Aorta (tissue), 5 donors: ENCODE measurements at regions not wholly inside any gene's neighbourhood (a gene's known extent, or its start where the extent isn't known, plus 50 kb on each side); places are given as distances from the start of the nearest gene placed in this dataset.

Experiments
- ATAC-seq: fragments of 200-7000 bp; cut with Tn5 transposase; one replicate; pipeline ENCODE4 v1.9.1; 2022; ENCODE audit warnings: moderate library complexity; ENCODE audit not compliant: low FRiP score
- DNase-seq, 2 donors: peaks; one replicate each; pipeline ENCODE4 v3.0.0-alpha.2; 2020
- H3K27ac ChIP-seq, 2 donors: one replicate each; pipeline ENCODE4 v1.5.1; 2013; ENCODE audit warnings: low read length in 2 of 2, mild to moderate bottlenecking in 2 of 2, moderate library complexity in 2 of 2, control low read depth in 1 of 2, inconsistent platforms in 1 of 2, low read depth in 1 of 2
- H3K27me3 ChIP-seq, 2 donors: one replicate each; pipeline ENCODE4 v1.6.1; 2013; ENCODE audit warnings: control low read depth in 1 of 2, low read length in 1 of 2, mild to moderate bottlenecking in 1 of 2, moderate library complexity in 1 of 2; ENCODE audit not compliant: insufficient read depth in 2 of 2, control insufficient read depth in 1 of 2
- H3K36me3 ChIP-seq, 2 donors: one replicate each; pipeline ENCODE4 v1.6.1; 2013; ENCODE audit warnings: control low read depth in 1 of 2, low read length in 1 of 2, mild to moderate bottlenecking in 1 of 2; ENCODE audit not compliant: insufficient read depth in 2 of 2, control insufficient read depth in 1 of 2
- H3K4me1 ChIP-seq, 2 donors: one replicate each; pipeline ENCODE4 v1.6.1; 2013; ENCODE audit warnings: low read length in 2 of 2, control low read depth in 1 of 2, mild to moderate bottlenecking in 1 of 2, moderate library complexity in 1 of 2; ENCODE audit not compliant: insufficient read depth in 2 of 2, control insufficient read depth in 1 of 2
- H3K4me3 ChIP-seq, 2 donors: one replicate each; pipeline ENCODE4 v1.5.1; 2013; ENCODE audit warnings: low read length in 2 of 2, control low read depth in 1 of 2, mild to moderate bottlenecking in 1 of 2
- H3K9me3 ChIP-seq: one replicate; pipeline ENCODE4 v1.6.1; 2013; ENCODE audit warnings: mild to moderate bottlenecking, low read length; ENCODE audit not compliant: control insufficient read depth
- WGBS, 2 donors: extraction: QIAGEN DNeasy Blood & Tissue Kit; methylation state at CpG; one replicate each; pipeline ENCODE4 v1.1.7; 2013; 5-methylcytosine and 5-hydroxymethylcytosine counted together
- intact Hi-C, 2 donors: fragments of 100-400 bp; cut with DNase I; formaldehyde crosslinking; loops; one replicate each; pipeline versions ENCODE4 v1.14.2 to v1.15.0; 2022
- donor health status: healthy with polysubstance abuse.
- donor health status: Bipolar disorder and iron deficiency.
- donor health status: DM: no; HTN: no; CAD: no.
- donor health status: DM: no; HTN: no; CAD: no.
- donor health status: DM: yes; HTN: yes; CAD: no.

- H3K4me1 ChIP-seq: no peaks in the 10 kb centered on the region
- no peaks in the 10 kb centered on the region for H3K36me3 ChIP-seq
- WGBS, 2 donors: 23 to 28% methylated on average over 4 of the region's 4 CpGs
- ATAC-seq (no peak), DNase-seq (no peak)
- H3K27me3 ChIP-seq: no peaks in the 10 kb centered on the region
- no peak overlapping the region for H3K27ac ChIP-seq
- no peak overlapping the region for H3K4me3 ChIP-seq
- no peaks in the 10 kb centered on the region for H3K9me3 ChIP-seq
- intact Hi-C loops: no loop called here
Observed at GRCh38 chr10:111475720-111476119, 398.9 kb downstream of the ADRA2A start.

GRCh38 chr10:111478651-111479050 is 401.8 kb downstream of the ADRA2A start:
- H3K9me3 ChIP-seq: no peaks in the 10 kb centered on the region
- no peaks in the 10 kb centered on the region for H3K27me3 ChIP-seq
- WGBS, 2 donors: 42 to 56% methylated on average over 3 of the region's 3 CpGs
- H3K27ac ChIP-seq: no peak overlapping the region
- DNase-seq (no peak), ATAC-seq (no peak)
- no peaks in the 10 kb centered on the region for H3K36me3 ChIP-seq
- intact Hi-C loops: no loop called here
- H3K4me3 ChIP-seq: no peak overlapping the region
- H3K4me1 ChIP-seq: no peaks in the 10 kb centered on the region

GRCh38 chr10:111479966-111480365 is 403.1 kb downstream of the ADRA2A start:
- ATAC-seq: no peak
- no peaks in the 10 kb centered on the region for H3K4me1 ChIP-seq
- DNase-seq: no peak
- H3K27ac ChIP-seq: no peak overlapping the region
- H3K36me3 ChIP-seq: no peaks in the 10 kb centered on the region
- 73 to 82% methylated on average over 2 of the region's 2 CpGs for WGBS, 2 donors
- H3K4me3 ChIP-seq: no peak overlapping the region
- intact Hi-C loops: no loop called here
- no peaks in the 10 kb centered on the region for H3K9me3 ChIP-seq
- H3K27me3 ChIP-seq: no peaks in the 10 kb centered on the region

- H3K4me3 ChIP-seq: no peak overlapping the region
- no peaks in the 10 kb centered on the region for H3K27me3 ChIP-seq
- H3K4me1 ChIP-seq: no peaks in the 10 kb centered on the region
- WGBS, 2 donors: 84 to 85% methylated on average over 5 of the region's 5 CpGs
- no peak for ATAC-seq
- no peak overlapping the region for H3K27ac ChIP-seq
- no peaks in the 10 kb centered on the region for H3K36me3 ChIP-seq
- intact Hi-C loops: no loop called here
- DNase-seq: no peak
- H3K9me3 ChIP-seq: no peaks in the 10 kb centered on the region
Observed at GRCh38 chr10:111481261-111481826, 404.5 kb downstream of the ADRA2A start.

GRCh38 chr10:111481866-111482265 is 405.0 kb downstream of the ADRA2A start:
- intact Hi-C loops: no loop called here
- no peak overlapping the region for H3K4me3 ChIP-seq
- no peaks in the 10 kb centered on the region for H3K36me3 ChIP-seq
- DNase-seq: no peak
- H3K4me1 ChIP-seq: no peaks in the 10 kb centered on the region
- H3K9me3 ChIP-seq: no peaks in the 10 kb centered on the region
- no peak overlapping the region for H3K27ac ChIP-seq
- 85 to 86% methylated on average over 2 of the region's 2 CpGs for WGBS, 2 donors
- H3K27me3 ChIP-seq: no peaks in the 10 kb centered on the region
- no peak for ATAC-seq

GRCh38 chr10:111482621-111483216 is 405.9 kb downstream of the ADRA2A start:
- DNase-seq: no peak
- no peak for ATAC-seq
- Histone ChIP-seq H3K27me3 (no peaks in the 10 kb centered on the region), H3K36me3 (no peaks in the 10 kb centered on the region), H3K9me3 (no peaks in the 10 kb centered on the region), H3K27ac (no peak overlapping the region), H3K4me3 (no peak overlapping the region), H3K4me1 (no peaks in the 10 kb centered on the region)
- WGBS, 2 donors: 79 to 82% methylated on average over 5 of the region's 5 CpGs
- intact Hi-C loops: no loop called here

- H3K9me3 ChIP-seq: peaks cover 1% of the 10 kb centered on the region
- ATAC-seq (no peak), DNase-seq (no peak)
- no peaks in the 10 kb centered on the region for H3K36me3 ChIP-seq
- H3K4me3 ChIP-seq: no peak overlapping the region
- no peak overlapping the region for H3K27ac ChIP-seq
- intact Hi-C loops: no loop called here
- WGBS, 2 donors: 63 to 71% methylated on average over 3 of the region's 3 CpGs
- no peaks in the 10 kb centered on the region for H3K4me1 ChIP-seq
- H3K27me3 ChIP-seq: no peaks in the 10 kb centered on the region
Observed at GRCh38 chr10:111485767-111486166, 408.9 kb downstream of the ADRA2A start.

GRCh38 chr10:111486346-111486745 is 409.5 kb downstream of the ADRA2A start:
- DNase-seq (no peak), ATAC-seq (no peak)
- Histone ChIP-seq H3K4me1 (no peaks in the 10 kb centered on the region), H3K9me3 (peaks cover 1% of the 10 kb centered on the region), H3K36me3 (no peaks in the 10 kb centered on the region), H3K27me3 (no peaks in the 10 kb centered on the region), H3K4me3 (no peak overlapping the region), H3K27ac (no peak overlapping the region)
- 82 to 83% methylated on average over 1 of the region's 1 CpG for WGBS, 2 donors
- intact Hi-C loops: no loop called here

- Histone ChIP-seq H3K9me3 (peaks cover 1% of the 10 kb centered on the region), H3K27me3 (no peaks in the 10 kb centered on the region), H3K36me3 (no peaks in the 10 kb centered on the region), H3K4me1 (no peaks in the 10 kb centered on the region), H3K4me3 (no peak overlapping the region), H3K27ac (no peak overlapping the region)
- 13 to 15% methylated on average over 2 of the region's 2 CpGs for WGBS, 2 donors
- no peak for ATAC-seq
- intact Hi-C loops: no loop called here
- DNase-seq: no peak
Observed at GRCh38 chr10:111488668-111489067, 411.8 kb downstream of the ADRA2A start.
